ENCODE measurements at regions not wholly inside any gene's neighbourhood (a gene's known extent, or its start where the extent isn't known, plus 50 kb on each side); places are given as distances from the start of the nearest gene placed in this dataset.

DNA sequence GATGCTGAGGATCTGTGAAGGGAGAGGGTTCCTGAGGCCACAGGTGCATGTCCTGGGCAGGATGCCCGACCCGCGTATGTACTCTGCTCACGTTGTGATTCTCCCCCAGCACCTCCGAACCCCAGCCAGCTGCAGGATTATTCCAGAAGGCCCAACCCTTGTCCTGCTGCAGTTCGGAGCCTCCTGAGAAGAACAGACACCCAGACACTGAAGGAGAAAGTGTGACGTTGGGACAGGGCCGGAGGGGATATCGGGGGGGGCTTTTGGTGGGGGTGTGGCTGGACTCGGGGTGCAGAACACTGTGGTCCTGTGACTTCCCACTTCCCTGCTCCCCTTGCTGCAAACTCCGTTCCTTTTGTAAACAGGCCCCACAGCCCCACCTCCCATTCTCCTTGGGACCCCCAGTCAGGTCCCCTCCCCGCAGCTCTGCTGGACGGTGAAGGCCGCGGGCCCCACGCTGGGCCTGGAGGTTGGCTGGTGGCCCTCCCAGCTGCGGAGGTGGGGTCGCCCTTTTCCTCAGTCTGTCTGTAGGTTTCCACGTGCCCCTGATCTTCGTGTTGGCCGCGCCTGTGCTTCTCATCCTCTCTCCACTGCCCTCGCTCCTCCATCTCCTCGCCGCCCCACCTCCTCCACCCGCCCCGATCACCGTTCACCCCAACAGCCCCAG, 83.0 kb upstream of the ADRA2C start:
- TF ChIP-seq, protein P1, sequence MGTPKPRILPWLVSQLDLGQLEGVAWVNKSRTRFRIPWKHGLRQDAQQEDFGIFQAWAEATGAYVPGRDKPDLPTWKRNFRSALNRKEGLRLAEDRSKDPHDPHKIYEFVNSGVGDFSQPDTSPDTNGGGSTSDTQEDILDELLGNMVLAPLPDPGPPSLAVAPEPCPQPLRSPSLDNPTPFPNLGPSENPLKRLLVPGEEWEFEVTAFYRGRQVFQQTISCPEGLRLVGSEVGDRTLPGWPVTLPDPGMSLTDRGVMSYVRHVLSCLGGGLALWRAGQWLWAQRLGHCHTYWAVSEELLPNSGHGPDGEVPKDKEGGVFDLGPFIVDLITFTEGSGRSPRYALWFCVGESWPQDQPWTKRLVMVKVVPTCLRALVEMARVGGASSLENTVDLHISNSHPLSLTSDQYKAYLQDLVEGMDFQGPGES (IDR thresholded peaks at IDR 0.05; ENCODE audit: low read depth, low read length): no peak
- TF ChIP-seq SMC3 (IDR thresholded peaks at IDR 0.05; ENCODE audit: low read depth, low read length) (no peak), RAD21 (IDR thresholded peaks at IDR 0.05; ENCODE audit: low read length) (no peak), EP300 (IDR thresholded peaks at IDR 0.05; ENCODE audit: borderline replicate concordance in 1 of 2, low read depth in 1 of 2, low read length in 1 of 2) (no peak)
- TF ChIP-seq, protein P2, sequence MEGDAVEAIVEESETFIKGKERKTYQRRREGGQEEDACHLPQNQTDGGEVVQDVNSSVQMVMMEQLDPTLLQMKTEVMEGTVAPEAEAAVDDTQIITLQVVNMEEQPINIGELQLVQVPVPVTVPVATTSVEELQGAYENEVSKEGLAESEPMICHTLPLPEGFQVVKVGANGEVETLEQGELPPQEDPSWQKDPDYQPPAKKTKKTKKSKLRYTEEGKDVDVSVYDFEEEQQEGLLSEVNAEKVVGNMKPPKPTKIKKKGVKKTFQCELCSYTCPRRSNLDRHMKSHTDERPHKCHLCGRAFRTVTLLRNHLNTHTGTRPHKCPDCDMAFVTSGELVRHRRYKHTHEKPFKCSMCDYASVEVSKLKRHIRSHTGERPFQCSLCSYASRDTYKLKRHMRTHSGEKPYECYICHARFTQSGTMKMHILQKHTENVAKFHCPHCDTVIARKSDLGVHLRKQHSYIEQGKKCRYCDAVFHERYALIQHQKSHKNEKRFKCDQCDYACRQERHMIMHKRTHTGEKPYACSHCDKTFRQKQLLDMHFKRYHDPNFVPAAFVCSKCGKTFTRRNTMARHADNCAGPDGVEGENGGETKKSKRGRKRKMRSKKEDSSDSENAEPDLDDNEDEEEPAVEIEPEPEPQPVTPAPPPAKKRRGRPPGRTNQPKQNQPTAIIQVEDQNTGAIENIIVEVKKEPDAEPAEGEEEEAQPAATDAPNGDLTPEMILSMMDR (IDR thresholded peaks at IDR 0.05): no peak
- TF ChIP-seq, protein P3, sequence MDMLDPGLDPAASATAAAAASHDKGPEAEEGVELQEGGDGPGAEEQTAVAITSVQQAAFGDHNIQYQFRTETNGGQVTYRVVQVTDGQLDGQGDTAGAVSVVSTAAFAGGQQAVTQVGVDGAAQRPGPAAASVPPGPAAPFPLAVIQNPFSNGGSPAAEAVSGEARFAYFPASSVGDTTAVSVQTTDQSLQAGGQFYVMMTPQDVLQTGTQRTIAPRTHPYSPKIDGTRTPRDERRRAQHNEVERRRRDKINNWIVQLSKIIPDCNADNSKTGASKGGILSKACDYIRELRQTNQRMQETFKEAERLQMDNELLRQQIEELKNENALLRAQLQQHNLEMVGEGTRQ (IDR thresholded peaks at IDR 0.05; ENCODE audit: borderline replicate concordance, low read depth, low read length): no peak
